Epithelial cell of prostate (primary cell): ENCODE measurements at regions not wholly inside any gene's neighbourhood (a gene's known extent, or its start where the extent isn't known, plus 50 kb on each side); places are given as distances from the start of the nearest gene placed in this dataset.
A peak's percentile ranks its signal among the peaks of the same experiment; 100 is the strongest.

Source experiments
- DNase-seq: peaks from one replicate; pipeline ENCODE4 v3.0.0-alpha.2; 2011; ENCODE audit warnings: low read depth, low spot score
- H3K27ac ChIP-seq: fragments of 450-650 bp; 2 replicates; pipeline ENCODE4 v1.5.1; 2017; ENCODE audit warnings: mild to moderate bottlenecking

DNA sequence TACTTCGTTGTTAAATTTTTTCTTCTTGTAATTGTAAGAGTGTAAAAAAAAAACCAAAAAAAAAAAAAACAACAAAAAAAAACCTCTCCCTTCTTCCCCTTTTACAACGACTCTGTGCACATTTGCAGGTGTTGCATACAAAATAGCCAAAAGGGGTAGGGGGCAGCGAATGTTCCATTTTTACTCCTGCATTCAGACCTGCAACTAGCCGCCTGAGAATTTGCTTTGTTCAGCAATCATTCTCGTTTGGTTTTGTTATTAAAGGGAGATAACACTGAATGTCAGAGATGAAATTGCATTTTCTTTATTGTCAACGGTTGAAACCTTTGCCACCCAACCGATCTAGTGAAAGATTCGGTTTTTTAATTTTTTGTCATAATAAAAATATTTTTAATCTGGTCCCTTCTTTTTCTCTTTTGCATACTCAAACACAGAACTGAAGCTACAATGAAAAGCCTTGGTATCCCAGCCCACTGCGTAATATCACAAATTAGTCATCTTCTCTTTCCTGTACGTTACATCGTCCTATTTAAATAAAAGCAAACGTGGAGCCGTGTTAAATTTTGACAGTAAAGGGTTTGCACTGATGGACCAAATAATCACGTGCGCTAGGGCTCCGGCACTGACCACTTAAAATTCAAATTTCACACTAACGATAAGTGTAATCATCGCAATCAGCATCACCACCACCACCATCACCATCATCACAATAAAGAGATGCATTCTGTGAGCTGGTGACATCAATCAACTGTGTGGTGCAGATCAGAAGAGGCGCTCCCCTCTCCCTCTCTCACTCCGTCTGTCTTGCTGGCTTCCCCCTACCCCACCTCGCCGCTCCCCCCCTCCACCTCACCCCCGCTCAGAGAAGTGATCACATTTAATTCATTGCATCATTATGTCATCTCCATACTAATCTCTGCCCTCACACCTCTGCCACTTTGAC is 406.2 kb upstream of the PSMD7 start:
- no peak overlapping the region for H3K27ac ChIP-seq
- no peak for DNase-seq

DNA sequence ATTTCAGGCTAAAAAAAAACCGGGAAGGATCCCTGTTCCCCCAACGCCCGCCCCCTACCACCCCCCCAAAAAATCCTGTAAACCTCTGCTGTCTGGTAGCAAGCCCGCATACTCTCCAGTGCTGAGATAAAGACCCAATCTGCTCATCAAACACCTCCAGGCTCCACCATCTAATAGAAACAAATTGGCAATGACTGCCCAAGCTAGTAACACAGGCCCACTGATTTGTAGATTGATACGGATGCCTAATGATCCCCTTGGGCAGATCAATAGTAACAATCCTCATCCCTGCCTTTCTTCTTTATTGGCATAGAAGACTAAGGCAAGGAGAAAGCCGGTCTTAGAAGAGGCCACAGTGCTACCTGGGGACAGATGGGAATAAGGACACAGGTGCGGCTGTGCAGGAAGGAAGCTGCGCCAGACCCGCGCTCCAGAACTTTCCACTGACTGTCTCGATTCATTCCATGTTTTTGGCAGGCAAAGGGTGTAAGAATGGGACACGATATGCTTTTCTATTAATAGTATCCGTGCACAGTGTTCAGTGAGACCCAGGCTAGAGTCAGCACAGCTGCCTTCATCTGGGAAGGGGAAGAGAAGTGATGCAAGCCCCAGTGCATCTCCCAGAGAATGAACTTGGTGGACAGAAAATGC is 407.6 kb upstream of the PSMD7 start:
- DNase-seq, result no peak
- H3K27ac ChIP-seq, result no peak overlapping the region

DNA sequence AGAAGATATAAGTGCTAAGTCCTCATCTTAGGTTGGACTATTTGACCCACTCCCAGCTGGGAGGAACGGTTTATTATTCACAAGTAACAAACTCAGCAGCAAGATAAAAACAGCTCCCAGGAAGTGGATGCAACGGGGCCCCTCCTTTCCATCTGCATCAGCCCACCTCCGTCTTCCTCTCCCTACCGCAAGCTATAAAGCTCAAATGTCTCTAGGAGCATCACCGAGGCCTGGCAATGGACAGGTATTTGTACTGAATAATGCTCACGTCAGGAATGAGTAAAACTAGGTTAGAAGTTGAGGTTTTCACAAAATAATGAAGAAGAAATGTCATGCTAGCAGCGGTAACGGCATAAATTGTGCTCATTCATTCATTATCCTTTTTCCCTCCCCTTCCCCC is 408.7 kb upstream of the PSMD7 start:
- no peak overlapping the region for H3K27ac ChIP-seq
- DNase-seq, result no peak

DNA sequence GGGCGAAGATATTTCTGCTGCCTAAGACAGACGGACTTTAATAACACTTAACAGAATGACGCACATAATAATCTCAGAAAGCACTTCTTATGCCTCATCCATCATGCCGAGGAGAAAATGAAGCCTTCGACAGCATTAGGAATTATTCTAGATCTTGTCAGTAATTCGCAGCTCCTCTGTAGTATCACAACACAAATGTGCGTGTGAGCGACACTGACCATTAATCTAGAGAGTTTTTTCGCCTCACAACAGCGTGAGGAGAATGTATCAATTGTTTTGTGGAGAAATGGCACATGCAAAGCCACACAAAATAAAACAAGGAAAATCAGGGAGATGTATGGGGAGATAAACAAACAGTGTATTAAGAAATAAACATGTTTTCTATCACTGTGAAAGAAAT is 410.2 kb upstream of the PSMD7 start:
- no peak overlapping the region for H3K27ac ChIP-seq
- no peak for DNase-seq

DNA sequence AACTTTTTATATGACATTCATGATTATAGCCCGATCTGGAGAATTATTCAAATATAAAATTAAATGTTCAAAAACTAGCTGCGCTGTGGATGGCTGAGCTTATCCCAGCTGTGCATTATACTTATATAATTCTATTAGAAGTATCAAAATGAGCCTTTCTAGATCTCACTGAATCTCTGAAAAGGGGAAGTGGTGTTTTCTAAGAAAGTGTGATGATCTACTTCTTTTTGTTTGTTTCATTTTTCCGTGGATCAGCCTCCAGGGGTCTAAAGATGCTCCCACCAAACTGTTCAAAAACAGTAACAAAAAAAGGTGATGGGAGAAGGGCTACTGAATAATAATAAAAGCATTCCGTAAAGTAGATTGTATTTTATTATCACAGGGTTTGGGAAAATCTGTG is 411.3 kb upstream of the PSMD7 start:
- H3K27ac ChIP-seq, result no peak overlapping the region
- DNase-seq, result no peak

DNA sequence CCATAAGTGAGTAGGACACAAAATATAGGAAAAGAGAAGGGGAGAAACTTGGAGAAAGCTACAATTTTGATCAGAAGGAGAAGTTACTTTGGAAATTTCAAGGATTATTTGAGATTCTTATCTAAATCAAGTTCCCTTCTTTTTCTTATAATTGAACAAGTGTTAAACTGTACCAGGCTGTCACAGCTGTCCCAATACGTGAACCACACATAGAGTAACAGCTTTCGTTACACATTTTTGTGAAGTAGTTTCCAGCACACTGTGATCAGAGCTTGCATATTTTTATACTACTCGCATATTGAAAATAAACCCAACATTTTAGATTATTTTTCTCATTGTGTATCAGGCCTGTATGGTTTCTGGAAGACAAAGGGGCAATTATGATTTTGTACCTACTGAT is 412.8 kb upstream of the PSMD7 start:
- no peak overlapping the region for H3K27ac ChIP-seq
- DNase-seq, result no peak

DNA sequence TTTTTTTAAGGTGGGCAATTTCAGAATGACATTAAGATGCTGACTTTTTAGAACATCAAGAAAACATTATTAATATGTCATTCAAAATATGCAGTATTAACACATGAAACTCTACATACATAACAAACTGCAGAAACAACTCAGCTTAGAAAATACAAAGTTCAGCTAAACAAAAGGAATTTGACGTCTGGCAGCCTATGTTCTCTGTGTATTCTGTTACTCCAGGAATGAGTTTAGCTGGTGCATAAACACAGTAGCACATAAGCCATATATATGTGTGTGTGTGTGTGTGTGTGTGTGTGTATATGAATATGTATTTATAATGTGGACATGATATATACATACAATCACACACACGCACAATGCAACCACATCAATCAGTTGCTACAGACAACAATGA is 413.5 kb upstream of the PSMD7 start:
- DNase-seq, result no peak
- H3K27ac ChIP-seq, result no peak overlapping the region

DNA sequence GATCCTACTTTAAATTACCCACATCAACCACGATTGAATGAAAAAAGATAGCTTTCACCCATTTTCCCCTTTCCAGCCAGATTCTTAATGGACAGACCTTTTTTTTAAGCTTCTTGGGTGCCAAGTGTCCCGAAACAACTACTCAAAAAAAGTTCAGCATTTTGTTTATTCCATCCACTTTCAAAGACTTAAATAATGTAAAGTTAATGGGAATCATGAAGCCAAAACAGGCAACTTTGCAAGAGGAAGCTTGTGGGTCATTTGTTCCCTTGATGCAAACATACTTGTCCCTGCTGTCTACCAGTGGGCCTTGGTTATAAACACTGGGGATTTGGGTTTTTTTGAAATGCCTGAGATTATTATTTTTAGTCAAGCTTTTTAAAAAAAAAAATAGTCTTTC is 414.0 kb upstream of the PSMD7 start:
- DNase-seq, result no peak
- no peak overlapping the region for H3K27ac ChIP-seq

DNA sequence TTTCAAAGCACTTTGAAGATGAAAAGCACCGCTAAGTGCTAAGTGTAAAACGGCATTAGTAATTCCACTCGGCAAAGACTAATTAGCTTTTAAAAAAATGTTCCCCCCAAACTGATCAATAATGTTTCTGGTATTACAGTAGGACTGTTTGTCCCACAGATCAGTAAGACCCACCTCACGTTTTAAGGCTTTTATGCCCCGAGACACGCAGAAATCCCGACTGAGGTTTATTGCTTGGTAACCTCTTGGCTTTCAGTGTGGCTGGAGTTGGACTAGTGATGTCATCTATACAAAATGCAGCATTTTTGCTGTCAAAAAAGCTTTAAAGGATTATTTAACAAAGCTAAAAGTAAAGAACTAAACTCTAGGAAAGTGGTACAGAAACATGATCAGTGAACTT is 414.6 kb upstream of the PSMD7 start:
- no peak overlapping the region for H3K27ac ChIP-seq
- DNase-seq, result no peak

DNA sequence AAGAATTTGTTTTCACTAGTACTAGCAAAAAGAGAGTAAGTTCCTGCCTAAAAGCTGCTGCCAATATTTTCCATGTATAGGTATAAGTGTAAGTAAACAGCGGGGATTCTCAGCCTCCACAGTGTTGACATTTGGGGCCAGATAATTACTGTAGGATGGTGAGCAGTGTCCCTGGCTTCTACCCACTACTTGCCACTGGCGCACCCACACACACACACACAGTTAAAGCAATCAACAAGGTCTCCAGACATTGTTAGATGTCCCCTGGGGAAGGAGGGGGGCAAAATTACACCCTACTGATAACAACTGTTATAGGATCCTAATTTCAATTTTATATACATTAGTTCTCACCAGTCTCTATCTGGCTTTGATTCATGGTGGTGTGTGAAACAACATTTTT is 417.0 kb upstream of the PSMD7 start:
- DNase-seq, result no peak
- H3K27ac ChIP-seq, result no peak overlapping the region

DNA sequence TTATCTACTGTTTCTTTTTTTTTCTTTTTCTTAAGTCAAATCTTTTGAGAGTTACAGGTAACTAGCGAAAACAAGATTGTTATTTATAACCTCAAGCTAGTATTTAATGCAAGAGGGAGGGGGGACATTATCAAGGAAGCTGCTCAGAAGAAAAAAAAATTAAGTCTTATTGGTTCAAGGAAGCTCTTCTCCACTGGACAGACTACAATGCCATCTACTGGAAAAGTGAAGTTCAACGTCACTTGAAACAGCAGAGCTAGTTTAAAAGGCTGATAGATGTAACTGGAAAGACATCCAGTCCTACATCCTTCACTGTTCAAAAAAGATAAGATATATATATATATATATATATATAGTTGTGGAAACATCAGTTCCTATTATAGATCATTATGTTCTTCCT is 418.0 kb upstream of the PSMD7 start:
- DNase-seq, result peak; percentile 31
- H3K27ac ChIP-seq, result no peak overlapping the region

DNA sequence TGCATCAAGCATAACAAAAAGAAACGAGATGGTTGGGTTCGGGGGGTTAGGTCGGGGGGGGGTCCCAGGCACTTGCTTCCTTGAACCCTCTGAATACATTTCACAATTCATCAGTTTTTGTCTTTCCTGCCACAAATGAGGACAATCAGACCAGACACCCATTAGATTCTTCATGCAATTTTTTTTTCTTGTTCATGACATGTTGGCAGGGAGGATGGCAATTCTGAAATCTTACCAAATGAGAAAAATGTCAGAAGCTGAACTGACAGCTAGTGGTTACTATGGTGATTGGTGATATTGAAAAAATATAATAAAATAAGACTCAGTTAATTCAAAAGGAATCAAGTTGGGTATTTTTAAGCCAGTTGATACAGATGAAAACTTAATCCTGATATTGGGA is 419.5 kb upstream of the PSMD7 start:
- DNase-seq, result no peak
- H3K27ac ChIP-seq, result no peak overlapping the region

DNA sequence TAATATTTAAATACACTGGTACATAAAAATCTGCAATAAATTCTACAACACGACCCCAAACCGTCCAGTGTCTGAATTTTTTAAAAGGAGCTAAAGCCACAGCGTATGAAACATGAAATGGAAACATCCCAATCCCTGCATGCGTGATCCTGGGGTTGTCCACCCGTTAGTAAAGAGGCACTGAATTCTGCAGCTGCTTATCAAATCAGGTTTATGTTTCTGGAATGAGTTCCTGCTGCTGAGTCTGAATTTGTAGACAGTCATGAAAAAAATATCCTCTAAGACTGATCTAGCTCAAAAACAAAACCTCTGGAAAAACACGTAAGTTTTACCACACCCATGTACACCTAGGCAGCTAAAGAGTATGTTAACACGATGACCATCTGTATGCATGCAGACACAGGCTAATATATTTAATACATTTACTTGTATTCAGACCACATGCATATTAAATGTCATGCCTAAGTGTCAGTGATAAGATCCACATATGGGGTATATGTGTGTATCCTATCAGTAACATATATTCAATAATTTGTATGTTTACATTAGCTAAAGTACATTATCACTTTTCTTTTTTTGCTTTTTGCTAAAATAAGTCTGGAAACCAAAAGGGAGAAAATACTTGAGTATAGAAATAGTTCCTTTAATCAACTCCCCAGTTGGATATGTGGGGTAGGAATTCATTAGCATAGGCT is 420.5 kb upstream of the PSMD7 start:
- H3K27ac ChIP-seq, result no peak overlapping the region
- no peak for DNase-seq

DNA sequence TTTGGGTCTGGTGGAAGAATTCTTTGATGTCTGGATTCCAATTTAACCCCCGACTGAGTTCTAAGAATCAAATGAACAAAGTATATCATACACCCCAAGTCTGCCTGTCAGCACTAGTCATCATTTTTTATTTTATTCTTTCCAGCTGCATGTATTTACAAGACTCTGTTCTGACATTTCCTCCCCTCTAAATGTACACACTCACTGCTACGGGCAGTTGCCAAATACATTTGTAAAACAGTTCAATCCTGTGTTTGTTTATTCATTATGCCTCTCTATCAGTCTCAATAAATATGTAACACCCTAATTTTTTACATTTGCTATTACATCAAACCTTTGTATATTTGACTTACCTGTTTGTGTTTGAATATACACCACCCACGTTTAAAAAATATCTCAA is 422.3 kb upstream of the PSMD7 start:
- no peak for DNase-seq
- no peak overlapping the region for H3K27ac ChIP-seq

DNA sequence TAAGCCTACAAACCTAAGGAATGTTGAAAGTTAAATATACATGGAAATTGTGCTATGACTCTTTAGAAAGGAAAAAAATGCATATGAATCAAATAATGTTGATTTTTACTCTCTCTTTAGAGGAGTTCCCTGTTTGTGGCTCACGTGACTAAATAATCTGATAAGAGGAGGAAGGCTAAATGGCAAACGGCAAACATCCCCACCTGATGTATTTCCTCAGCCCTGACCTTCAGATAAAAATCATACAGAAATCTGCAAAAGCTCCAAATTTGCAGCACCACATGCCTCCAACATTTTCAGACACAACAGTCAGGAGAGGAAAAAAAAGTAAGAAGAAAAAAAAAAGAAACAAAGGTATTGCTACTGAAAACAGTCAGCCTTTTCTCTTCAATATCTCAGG is 423.0 kb upstream of the PSMD7 start:
- DNase-seq, result no peak
- no peak overlapping the region for H3K27ac ChIP-seq

DNA sequence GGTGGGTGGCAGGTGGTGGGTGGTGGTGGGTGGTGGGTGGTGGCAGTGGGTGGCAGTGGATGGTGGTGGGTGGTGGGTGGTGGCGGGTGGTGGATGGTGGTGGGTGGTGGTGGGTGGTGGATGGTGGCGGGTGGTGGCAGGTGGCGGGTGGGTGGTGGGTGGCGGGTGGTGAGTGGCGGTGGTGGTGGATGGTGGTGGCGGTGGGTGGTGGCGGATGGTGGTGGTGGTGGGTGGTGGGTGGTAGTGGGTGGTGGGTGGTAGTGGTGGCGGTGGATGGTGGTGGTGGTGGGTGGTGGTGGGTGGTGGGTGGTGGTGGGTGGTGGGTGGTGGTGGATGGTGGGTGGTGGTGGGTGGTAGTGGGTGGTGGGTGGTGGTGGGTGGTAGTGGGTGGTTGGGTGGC is 423.8 kb upstream of the PSMD7 start:
- DNase-seq, result no peak
- H3K27ac ChIP-seq, result no peak overlapping the region

DNA sequence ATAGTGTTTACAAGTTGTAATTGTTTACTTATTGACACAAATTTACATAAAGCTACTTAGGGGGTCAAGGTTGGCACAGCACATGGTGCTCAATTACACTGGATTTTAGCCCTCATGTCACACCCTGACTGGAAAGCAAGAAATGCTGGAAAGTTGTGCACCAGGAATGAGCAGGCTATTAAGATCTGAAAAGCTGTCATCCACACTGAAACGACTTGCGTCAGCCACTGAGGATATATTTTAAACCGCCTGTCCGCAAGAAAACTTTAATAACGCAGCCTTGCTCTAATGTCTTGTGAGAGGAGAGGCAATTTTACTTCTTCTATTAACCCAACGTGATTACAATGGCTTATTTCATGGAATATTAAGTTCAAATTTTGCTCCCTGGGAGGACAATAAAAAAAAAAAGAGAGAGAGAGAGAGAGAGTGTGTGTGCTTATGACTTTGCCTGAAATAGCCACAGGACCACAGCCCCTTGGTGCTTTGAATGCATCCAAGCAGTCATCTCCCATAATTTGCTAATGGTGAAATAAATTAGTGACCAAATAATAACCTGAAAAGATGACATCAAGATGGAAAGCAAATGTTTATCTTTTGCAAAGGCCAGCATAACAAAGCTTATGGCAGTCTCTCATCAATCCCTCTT is 425.4 kb upstream of the PSMD7 start:
- H3K27ac ChIP-seq, result no peak overlapping the region
- no peak for DNase-seq

DNA sequence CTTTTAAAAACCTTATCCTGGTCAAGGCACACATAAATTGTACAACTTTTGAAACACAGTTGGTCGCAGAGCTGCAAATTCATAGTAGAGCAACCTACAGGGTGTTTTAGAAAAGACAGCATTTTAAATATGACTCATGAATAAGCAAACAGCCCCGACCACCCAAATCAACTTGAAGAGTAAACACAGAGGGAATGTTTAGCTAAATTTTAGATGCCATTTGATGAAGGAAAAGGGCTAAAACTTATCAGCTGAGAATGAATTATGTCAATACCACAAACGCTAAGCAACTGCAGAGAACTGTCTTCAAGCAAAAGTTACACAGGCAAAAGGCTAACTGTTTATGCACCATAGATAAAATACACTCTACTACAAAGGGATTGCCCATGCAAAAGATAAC is 427.5 kb upstream of the PSMD7 start:
- no peak overlapping the region for H3K27ac ChIP-seq
- DNase-seq, result no peak

DNA sequence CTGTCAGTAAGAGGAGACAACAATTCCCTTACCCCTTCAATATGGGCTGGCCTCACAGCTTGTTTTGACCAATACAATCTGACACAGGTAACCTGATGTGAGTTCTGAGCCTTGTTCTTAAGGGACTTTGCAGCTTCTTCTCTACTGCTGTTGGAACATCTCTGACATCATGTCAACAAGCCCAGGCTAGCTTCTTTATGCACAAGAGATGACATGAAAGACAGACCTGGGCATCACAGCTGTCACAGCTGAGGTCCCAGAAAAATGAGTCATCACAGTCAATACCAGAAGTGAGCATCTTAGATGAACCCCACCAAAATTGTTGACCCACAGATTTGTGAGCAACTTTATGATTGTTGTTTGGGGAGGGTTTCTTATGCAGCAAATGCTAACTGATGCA is 431.7 kb upstream of the PSMD7 start:
- no peak overlapping the region for H3K27ac ChIP-seq
- DNase-seq, result peak; percentile 14

DNA sequence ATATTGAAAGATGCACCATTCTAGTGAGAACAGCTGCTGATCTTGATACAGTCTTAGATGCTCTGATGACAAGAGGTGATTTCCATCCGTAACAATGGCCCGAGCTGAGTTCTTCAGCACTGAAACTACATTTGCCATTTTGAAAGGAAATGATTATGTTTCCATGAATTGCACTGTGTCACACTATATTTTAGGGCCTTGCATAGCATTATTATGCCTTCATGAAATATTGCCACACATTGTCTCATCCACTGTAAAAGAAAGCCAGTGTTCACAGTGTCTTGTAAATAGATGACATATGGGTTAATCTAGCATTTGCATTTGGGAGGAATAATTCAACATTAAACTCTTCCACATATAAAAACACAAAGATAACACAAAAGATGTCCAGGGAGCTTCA is 438.3 kb upstream of the PSMD7 start:
- no peak for DNase-seq
- no peak overlapping the region for H3K27ac ChIP-seq

DNA sequence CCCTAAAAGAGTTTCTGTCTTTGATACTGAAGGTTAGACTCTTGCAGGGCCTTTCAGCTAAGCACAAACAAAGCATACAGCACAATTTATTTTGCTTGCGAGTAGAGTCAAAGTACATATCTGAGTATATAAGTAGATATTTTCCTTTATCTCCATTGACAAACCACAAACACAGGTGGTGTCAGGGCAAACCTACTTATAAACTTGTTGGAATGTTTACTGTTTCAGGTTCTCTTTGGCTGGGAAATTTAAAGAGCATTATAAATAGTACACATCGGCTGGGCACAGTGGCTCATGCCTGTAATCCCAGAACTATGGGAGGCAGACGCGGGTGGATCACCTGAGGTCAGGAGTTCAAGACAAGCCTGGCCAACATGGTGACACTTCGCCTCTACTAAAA is 442.6 kb upstream of the PSMD7 start:
- DNase-seq, result no peak
- H3K27ac ChIP-seq, result no peak overlapping the region
